ENCODE measurements at regions not wholly inside any gene's neighbourhood (a gene's known extent, or its start where the extent isn't known, plus 50 kb on each side); places are given as distances from the start of the nearest gene placed in this dataset.

- DNase-seq (ENCODE audit: low read depth) = no peak
- no peak for TF ChIP-seq CTCF (IDR thresholded peaks at IDR 0.05; ENCODE audit: control insufficient read depth, extremely low read depth, insufficient read depth)
- H3K4me3 ChIP-seq (ENCODE audit: low read depth, low read length) = no peak overlapping the region
Observed at GRCh38 chr12:86623267-86623666, 367.1 kb upstream of the MGAT4C start.

GRCh38 chr12:86621957-86622356 is 365.8 kb upstream of the MGAT4C start:
- no peak for DNase-seq (ENCODE audit: low read depth)
- TF ChIP-seq CTCF (IDR thresholded peaks at IDR 0.05; ENCODE audit: control insufficient read depth, extremely low read depth, insufficient read depth) = no peak

DNA sequence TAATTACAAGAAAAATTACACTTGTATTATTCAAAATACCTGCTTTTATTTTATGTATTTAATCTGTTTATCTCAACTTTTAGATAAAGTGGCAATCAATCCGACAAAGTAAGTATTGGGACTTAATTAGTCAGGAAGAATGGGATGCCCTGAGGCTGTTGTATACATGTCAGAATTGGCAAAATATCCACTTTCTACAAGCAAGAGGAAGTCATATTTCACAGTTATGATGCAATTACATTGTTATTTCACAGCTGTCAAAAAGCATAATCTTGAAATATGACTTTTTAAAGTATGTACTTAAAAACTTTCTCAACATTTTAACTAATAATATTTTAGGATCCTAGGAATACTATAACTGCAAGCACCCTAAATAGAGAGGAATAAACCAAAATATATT is 357.1 kb upstream of the MGAT4C start:
- H3K4me3 ChIP-seq (ENCODE audit: low read depth, low read length) = no peak overlapping the region
- TF ChIP-seq CTCF (IDR thresholded peaks at IDR 0.05; ENCODE audit: control insufficient read depth, extremely low read depth, insufficient read depth) = no peak
- DNase-seq (ENCODE audit: low read depth) = no peak

More at GRCh38 chr12:86621957-86622356, 365.8 kb upstream of the MGAT4C start:
- H3K4me3 ChIP-seq (ENCODE audit: low read depth, low read length) = no peak overlapping the region

- H3K4me3 ChIP-seq (ENCODE audit: low read depth, low read length) = no peak overlapping the region
- no peak for TF ChIP-seq CTCF (IDR thresholded peaks at IDR 0.05; ENCODE audit: control insufficient read depth, extremely low read depth, insufficient read depth)
Observed at GRCh38 chr12:86608638-86609037, 352.4 kb upstream of the MGAT4C start.

DNA sequence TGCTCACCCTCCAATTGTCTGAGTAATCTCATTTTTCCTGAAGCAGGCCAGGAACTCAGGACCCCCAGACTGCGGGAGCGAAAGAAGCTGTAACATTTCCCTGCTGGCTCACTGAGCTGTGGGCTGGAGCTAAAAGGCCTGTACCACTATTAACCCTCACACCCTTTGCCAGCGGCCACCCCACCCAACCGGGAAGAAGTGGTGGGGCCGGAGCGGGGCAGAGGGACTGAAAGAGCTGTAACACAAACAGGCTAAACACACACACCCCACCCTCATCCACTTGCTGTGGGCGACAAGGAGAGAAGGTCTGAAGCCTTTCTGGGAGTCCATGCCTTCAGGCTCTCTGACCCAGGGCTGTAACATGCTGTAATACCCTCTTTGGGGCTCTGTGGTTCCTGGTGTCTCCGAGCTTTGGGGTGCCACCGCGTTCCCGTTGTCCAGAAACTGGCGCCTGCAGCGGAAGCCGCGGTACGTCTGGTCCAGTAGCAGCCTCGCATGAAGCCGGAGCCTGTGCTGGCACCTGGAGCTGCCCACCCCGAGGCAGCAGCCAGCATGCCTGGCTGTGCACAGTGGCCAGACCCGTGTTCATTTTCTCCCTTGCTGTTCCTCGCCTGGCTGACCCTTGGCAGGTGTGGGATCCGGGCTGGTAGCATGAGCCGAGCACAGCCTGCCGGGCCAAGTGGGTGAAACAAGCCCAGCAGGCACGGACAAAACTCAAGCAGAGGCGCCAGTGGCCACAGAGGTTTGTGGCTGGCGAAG is 345.5 kb upstream of the MGAT4C start:
- DNase-seq (ENCODE audit: low read depth) = no peak
- H3K4me3 ChIP-seq (ENCODE audit: low read depth, low read length) = no peak overlapping the region
- TF ChIP-seq CTCF (IDR thresholded peaks at IDR 0.05; ENCODE audit: control insufficient read depth, extremely low read depth, insufficient read depth) = peak; percentile 40

More at GRCh38 chr12:86608638-86609037, 352.4 kb upstream of the MGAT4C start:
- DNase-seq (ENCODE audit: low read depth) = no peak

DNA sequence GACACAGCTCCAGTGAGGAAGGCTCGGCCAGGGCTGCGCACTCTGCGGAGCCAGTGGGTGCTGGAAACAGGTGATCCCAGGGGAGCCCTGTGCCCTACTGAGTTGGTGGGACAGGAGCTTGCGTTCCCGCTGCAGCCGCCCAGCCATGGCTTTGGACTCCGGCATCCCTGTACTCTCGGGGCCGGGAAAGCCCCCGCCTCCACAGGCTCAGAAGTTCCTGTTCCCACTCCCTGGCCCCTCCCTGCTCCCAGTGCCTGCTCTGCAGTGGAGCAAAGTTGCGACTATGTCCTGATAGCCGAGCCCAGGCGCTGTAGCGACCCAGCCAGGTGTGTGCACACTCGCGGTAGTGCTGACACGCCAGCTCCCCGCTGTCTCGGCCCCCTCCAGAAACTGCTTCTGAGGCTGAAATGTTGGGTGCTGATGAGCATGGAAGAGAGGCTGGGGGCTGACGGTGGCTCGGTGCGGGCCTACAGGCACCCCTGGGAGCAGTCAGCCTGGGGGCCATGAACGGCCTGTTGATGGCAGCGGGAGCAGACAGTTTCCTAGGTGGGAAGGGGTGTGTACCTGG is 344.6 kb upstream of the MGAT4C start:
- no peak for DNase-seq (ENCODE audit: low read depth)
- no peak overlapping the region for H3K4me3 ChIP-seq (ENCODE audit: low read depth, low read length)
- TF ChIP-seq CTCF (IDR thresholded peaks at IDR 0.05; ENCODE audit: control insufficient read depth, extremely low read depth, insufficient read depth) = no peak
